Lower leg skin (tissue), 3 donors: ENCODE measurements at regions not wholly inside any gene's neighbourhood (a gene's known extent, or its start where the extent isn't known, plus 50 kb on each side); places are given as distances from the start of the nearest gene placed in this dataset.

Experiments
- CTCF ChIP-seq, 3 donors: fragments of 450-650 bp; IDR thresholded peaks; one replicate each; pipeline ENCODE4 v1.5.1; 2016; ENCODE audit warnings: antibody characterized with exemption in 3 of 3, mild to moderate bottlenecking in 3 of 3, moderate library complexity in 2 of 3
- POLR2A ChIP-seq, 2 donors: fragments of 450-650 bp; IDR thresholded peaks; one replicate each; pipeline ENCODE4 v1.6.1; 2016 to 2017; ENCODE audit warnings: antibody characterized with exemption in 2 of 2, mild to moderate bottlenecking in 1 of 2, moderate library complexity in 1 of 2

GRCh38 chrX:138765051-138765450 is 53.5 kb upstream of the FGF13 start:
- TF ChIP-seq CTCF (IDR thresholded peaks at IDR 0.05): no peak
- no peak for TF ChIP-seq POLR2A (IDR thresholded peaks at IDR 0.05)
